ENCODE measurements at regions not wholly inside any gene's neighbourhood (a gene's known extent, or its start where the extent isn't known, plus 50 kb on each side); places are given as distances from the start of the nearest gene placed in this dataset.
"Not testable (repeated sequence)": the region's sequence is repeated elsewhere in the genome, so short reads cannot be mapped to it uniquely, and the experiment has no call there.

- DNase-seq = no peak
Measured at GRCh38 chr21:35810431-35810970, 249.8 kb downstream of the SETD4 start.

GRCh38 chr21:35801391-35801790 lies 258.9 kb downstream of the SETD4 start:
- DNase-seq = no peak

GRCh38 chr21:35800796-35801385 lies 259.4 kb downstream of the SETD4 start:
- DNase-seq = not testable (repeated sequence)

- no peak for DNase-seq
Measured at GRCh38 chr21:35796844-35797243, 263.5 kb downstream of the SETD4 start.

GRCh38 chr21:35794527-35794926 lies 265.8 kb downstream of the SETD4 start:
- DNase-seq = not testable (repeated sequence)

DNA sequence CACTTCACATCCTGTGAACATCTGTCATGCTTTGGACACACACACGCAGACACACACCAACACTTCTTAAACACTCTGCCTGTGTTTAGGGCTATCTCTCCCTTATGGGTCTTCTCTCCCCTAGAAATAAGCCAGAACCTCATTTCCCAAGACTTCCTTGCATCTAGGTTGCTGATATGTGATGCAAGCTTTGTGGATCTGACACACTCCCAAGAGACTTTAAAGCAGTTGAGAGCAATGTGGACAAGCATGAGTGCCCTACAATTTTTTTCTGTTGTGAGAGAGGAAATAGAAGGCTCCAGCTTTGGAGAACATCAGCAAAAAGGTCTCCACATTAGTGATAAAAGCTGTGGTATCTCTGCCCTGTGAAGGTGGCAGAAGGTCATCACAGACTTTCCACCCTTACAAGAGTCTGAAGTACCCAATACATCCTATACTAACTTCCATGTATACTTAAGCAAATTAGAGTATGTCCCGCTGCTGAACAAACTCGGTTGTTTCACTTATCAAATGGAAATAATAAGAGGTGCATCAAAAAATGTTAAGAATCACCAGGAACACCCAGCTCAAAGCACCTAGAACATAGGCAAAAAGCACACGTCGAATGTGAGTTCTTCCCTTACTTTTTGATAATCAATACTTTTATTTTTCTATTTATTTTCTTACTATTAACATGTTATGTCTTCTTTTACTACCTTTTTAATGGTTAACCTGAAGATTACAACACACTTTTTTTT lies 267.6 kb downstream of the SETD4 start:
- DNase-seq = no peak

- DNase-seq = no peak
Measured at GRCh38 chr21:35791541-35792325, 268.6 kb downstream of the SETD4 start.

- no peak for DNase-seq
Measured at GRCh38 chr21:35783721-35784120, 276.6 kb downstream of the SETD4 start.

- no peak for DNase-seq
Measured at GRCh38 chr21:35782667-35783066, 277.7 kb downstream of the SETD4 start.

- DNase-seq = no peak
Measured at GRCh38 chr21:35780983-35781382, 279.3 kb downstream of the SETD4 start.

GRCh38 chr21:35779690-35780570 lies 280.4 kb downstream of the SETD4 start:
- no peak for DNase-seq

DNA sequence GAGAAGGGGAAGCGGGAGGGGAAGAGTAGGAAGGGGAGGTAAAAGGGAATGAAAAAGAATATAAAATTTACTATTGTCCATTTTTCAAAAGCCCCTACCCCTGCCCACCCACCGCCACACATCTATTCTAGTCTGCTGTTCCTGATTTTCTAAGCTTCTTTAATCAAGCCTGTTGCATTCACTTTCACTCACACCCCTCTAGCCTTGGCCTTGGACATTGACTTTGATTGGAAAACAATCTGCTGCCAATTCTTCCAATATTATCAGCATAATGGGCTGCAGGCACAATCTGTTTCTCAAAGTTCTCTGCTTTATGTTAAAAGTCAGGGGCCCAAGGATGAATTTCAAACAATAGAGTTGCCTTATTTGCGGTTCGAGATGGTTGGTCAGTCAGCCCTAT lies 281.2 kb downstream of the SETD4 start:
- no peak for DNase-seq

- no peak for DNase-seq
Measured at GRCh38 chr21:35777081-35777480, 283.2 kb downstream of the SETD4 start.

GRCh38 chr21:35775778-35776544 lies 284.4 kb downstream of the SETD4 start:
- no peak for DNase-seq

DNA sequence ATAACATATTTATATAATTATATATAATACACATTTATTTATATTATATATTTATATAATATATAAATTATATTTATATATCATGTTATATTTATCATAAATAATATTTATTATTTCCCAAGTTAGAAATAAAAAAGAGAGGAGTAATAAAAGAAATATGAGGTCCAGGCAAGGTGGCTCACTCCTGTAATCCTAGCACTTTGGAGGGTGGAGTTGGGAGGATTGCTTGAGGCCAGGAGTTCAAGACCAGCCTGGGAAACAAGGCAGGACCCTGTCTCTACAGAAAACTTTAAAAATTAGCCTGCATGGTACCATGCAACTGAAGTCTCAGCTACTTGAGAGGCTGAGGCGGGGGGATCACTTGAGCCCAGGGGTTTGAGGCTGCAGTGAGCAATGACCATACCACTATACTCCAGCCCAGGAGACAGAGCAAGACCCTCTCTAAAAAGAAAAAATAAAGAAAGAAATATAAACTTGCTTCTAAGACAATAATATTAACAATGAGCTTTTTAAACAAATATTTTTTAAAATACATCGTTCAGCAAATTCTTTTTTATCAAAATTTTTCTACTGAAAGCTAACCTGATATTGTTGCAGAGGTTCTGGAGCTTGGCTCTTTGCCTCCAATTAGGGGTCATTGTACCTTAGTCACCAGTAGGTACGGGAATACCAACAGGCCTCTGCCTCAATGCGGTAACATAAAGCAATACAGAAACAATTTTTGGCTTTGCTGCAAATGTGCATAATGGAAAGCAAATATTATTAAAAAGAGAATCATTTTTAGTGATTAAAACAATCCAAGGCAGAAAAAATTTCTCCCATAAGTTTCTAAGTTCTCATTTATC lies 290.0 kb downstream of the SETD4 start:
- DNase-seq = no peak

DNA sequence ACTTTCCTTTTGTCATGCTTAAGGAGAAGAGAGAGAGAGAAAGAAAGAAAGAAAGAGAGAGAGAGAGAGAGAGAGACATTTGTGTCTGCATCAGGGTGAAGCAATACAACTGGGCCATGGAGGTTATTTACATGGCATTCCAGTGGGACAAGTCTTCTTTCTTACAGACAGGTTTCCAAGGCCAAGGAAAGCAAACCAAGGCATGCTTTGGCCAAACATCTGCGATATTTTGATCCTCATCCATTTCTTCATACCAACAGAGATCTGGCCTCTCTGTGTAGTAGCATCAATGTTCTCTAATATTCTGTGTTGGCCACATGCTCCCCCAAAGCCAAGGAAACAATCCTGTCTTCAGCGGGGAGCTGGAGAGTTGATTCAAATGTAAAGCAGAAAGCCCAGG lies 292.1 kb downstream of the SETD4 start:
- DNase-seq = no peak

DNA sequence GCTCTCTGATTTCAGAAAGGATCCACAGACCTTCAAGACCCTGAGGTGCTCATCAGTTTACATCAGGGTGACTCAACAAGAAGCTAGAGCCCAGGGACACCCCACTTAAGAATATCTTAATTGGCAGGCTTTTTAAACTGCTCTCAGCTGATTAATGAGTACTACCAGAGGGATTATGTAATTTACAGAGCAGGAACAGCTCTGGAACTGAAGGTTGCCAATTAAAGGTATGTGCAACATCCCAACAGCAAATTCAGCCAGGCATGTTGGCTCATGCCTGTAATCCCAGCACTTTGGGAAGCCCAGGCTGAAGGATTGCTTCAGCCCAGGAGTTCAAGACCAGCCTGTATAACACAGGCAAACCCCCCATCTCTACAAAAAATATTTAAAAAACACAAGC lies 295.7 kb downstream of the SETD4 start:
- no peak for DNase-seq

DNA sequence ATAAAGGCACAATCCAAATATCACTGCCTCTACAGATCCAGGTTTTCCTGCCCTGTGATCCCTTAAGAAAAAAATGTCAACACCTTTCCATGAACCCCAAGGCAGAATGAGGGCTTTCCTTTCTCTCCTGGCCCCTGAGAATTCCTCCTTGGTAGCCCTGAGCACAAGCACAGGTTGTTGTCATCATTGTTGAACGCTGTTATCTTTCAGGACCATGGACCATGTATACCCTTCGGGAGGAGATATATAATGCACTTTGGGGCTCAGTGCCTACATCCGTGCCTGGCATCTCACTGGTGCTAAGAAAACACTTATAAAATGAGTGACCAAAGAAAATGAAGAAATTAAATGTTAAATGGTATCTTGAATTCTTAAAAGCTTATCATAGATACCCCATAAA lies 296.2 kb downstream of the SETD4 start:
- DNase-seq = no peak

- no peak for DNase-seq
Measured at GRCh38 chr21:35754583-35754982, 305.7 kb downstream of the SETD4 start.
